ENCODE measurements at regions not wholly inside any gene's neighbourhood (a gene's known extent, or its start where the extent isn't known, plus 50 kb on each side); places are given as distances from the start of the nearest gene placed in this dataset.

DNA sequence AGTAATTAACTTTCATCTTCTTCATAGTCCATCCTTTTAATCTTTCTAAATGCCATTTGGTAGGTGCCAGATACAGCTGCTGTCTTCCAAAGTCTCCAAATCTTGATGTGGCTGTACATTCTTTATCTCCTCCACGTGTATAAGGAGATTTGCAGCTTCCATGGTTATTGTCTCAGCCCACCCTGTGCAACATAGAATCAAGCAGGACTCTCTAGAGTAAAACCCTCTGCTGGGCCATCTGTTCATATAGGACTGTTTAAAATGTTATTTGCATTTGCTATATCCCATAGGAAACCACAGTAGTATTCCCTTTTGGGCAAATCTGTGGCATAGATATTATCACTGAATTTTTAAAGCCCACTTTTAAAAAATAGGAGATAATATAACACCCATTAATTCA, 527.2 kb upstream of the EPHA5 start:
- no peak overlapping the region for H3K4me3 ChIP-seq (ENCODE audit: low read depth, low read length, poor library complexity, severe bottlenecking)
- no peaks in the 10 kb centered on the region for H3K4me1 ChIP-seq (ENCODE audit: insufficient read depth, low read length, poor library complexity, severe bottlenecking)
- no peaks in the 10 kb centered on the region for H3K9me3 ChIP-seq (ENCODE audit: low read depth, low read length, poor library complexity, severe bottlenecking)
- ChIA-PET POLR2A (ENCODE audit: low non-redundant PET) (no interaction called here), CTCF (no interaction called here)
- no peak overlapping the region for H3K27ac ChIP-seq (ENCODE audit: low read depth, low read length, poor library complexity, severe bottlenecking)
- no peak for DNase-seq (ENCODE audit: low spot score)
- no peaks in the 10 kb centered on the region for H3K27me3 ChIP-seq (replicated peaks; ENCODE audit: insufficient read depth, low read depth, low read length, poor library complexity)
- TF ChIP-seq, protein P1, sequence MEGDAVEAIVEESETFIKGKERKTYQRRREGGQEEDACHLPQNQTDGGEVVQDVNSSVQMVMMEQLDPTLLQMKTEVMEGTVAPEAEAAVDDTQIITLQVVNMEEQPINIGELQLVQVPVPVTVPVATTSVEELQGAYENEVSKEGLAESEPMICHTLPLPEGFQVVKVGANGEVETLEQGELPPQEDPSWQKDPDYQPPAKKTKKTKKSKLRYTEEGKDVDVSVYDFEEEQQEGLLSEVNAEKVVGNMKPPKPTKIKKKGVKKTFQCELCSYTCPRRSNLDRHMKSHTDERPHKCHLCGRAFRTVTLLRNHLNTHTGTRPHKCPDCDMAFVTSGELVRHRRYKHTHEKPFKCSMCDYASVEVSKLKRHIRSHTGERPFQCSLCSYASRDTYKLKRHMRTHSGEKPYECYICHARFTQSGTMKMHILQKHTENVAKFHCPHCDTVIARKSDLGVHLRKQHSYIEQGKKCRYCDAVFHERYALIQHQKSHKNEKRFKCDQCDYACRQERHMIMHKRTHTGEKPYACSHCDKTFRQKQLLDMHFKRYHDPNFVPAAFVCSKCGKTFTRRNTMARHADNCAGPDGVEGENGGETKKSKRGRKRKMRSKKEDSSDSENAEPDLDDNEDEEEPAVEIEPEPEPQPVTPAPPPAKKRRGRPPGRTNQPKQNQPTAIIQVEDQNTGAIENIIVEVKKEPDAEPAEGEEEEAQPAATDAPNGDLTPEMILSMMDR (conservative IDR thresholded peaks at IDR 0.05; ENCODE audit: low read depth, low read length) = no peak
- TF ChIP-seq EZH2 (IDR thresholded peaks at IDR 0.05; ENCODE audit: borderline replicate concordance, low read depth, low read length, poor library complexity, severe bottlenecking) = no peak
- intact Hi-C loops (cut with micrococcal nuclease; ENCODE audit: unreplicated experiment) = no loop called here
- H3K36me3 ChIP-seq (ENCODE audit: insufficient read depth, low read length, poor library complexity, severe bottlenecking) = no peaks in the 10 kb centered on the region
- BruUV-seq (replicated peaks) = no TSS peak

DNA sequence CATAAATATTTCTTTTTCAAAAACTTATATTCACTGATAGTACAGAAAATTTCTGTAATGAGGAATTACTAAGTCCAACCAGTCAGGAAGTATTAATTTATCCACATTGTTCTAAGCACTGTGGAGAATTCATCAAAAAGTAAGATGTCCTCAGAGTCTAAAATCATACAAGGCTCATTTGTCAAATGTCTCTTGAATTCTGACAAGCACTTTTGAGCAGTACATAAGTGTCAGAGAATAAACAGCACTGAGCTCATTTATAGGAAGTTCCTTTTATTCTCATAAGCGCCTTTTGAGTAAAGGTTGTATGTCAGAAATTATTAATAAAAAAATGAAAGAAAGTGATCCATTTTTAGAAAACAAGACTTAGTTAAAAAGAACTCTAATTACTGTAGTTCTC, 523.2 kb upstream of the EPHA5 start:
- POLR2A ChIA-PET (ENCODE audit: low non-redundant PET) = no interaction called here
- no peak for TF ChIP-seq EZH2 (IDR thresholded peaks at IDR 0.05; ENCODE audit: borderline replicate concordance, low read depth, low read length, poor library complexity, severe bottlenecking)
- TF ChIP-seq, protein P1 (conservative IDR thresholded peaks at IDR 0.05; ENCODE audit: low read depth, low read length) = no peak
- Histone ChIP-seq H3K27ac (ENCODE audit: low read depth, low read length, poor library complexity, severe bottlenecking) (no peak overlapping the region), H3K36me3 (ENCODE audit: insufficient read depth, low read length, poor library complexity, severe bottlenecking) (no peaks in the 10 kb centered on the region), H3K4me1 (ENCODE audit: insufficient read depth, low read length, poor library complexity, severe bottlenecking) (no peaks in the 10 kb centered on the region), H3K4me3 (ENCODE audit: low read depth, low read length, poor library complexity, severe bottlenecking) (no peak overlapping the region), H3K27me3 (replicated peaks; ENCODE audit: insufficient read depth, low read depth, low read length, poor library complexity) (no peaks in the 10 kb centered on the region), H3K9me3 (ENCODE audit: low read depth, low read length, poor library complexity, severe bottlenecking) (no peaks in the 10 kb centered on the region)
- CTCF ChIA-PET = no interaction called here
- intact Hi-C loops (cut with micrococcal nuclease; ENCODE audit: unreplicated experiment) = no loop called here
- DNase-seq (ENCODE audit: low spot score) = no peak
- no TSS peak for BruUV-seq (replicated peaks)

DNA sequence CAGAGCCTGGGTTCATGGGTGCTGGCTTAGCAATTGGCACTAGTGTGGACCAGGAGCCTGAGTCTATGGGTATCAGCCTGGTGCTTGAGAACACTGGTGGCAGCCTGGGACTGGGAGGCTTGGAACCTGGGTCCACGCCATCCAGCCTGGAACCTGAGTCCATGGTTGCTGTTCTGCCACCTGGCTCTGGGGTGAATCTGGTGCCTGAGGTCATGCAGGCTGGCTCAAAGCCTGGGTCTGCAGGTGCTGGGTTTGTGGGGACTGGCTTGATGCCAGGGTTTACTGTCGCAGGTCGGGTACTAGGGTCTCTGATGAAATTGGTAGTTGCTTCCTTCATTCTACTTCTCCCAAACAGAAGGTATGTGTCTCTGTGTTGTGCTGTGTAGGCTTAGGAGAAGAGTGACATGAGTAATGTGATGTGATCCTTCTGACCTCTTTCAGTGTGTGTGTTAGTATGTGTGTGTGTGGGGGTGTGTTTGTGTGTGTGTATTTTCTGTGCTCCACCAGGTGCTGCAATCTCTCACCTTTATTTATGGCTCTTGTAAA, 517.0 kb upstream of the EPHA5 start:
- Histone ChIP-seq H3K27ac (ENCODE audit: low read depth, low read length, poor library complexity, severe bottlenecking) (no peak overlapping the region), H3K36me3 (ENCODE audit: insufficient read depth, low read length, poor library complexity, severe bottlenecking) (no peaks in the 10 kb centered on the region), H3K9me3 (ENCODE audit: low read depth, low read length, poor library complexity, severe bottlenecking) (no peaks in the 10 kb centered on the region), H3K4me3 (ENCODE audit: low read depth, low read length, poor library complexity, severe bottlenecking) (no peak overlapping the region), H3K27me3 (replicated peaks; ENCODE audit: insufficient read depth, low read depth, low read length, poor library complexity) (no peaks in the 10 kb centered on the region), H3K4me1 (ENCODE audit: insufficient read depth, low read length, poor library complexity, severe bottlenecking) (no peaks in the 10 kb centered on the region)
- no peak for TF ChIP-seq EZH2 (IDR thresholded peaks at IDR 0.05; ENCODE audit: borderline replicate concordance, low read depth, low read length, poor library complexity, severe bottlenecking)
- TF ChIP-seq, protein P1 (conservative IDR thresholded peaks at IDR 0.05; ENCODE audit: low read depth, low read length) = no peak
- no peak for DNase-seq (ENCODE audit: low spot score)
- intact Hi-C loops (cut with micrococcal nuclease; ENCODE audit: unreplicated experiment) = no loop called here
- no TSS peak for BruUV-seq (replicated peaks)
- POLR2A ChIA-PET (ENCODE audit: low non-redundant PET) = no interaction called here
- CTCF ChIA-PET = no interaction called here
